Prostate gland (tissue), 2 donors: ENCODE measurements at regions not wholly inside any gene's neighbourhood (a gene's known extent, or its start where the extent isn't known, plus 50 kb on each side); places are given as distances from the start of the nearest gene placed in this dataset.

Experiments
- POLR2A ChIP-seq: fragments of 450-650 bp; IDR thresholded peaks from one replicate; pipeline ENCODE4 v1.6.1; 2016; ENCODE audit warnings: antibody characterized with exemption, mild to moderate bottlenecking
- POLR2AphosphoS5 ChIP-seq: sonication (generic); formaldehyde crosslinking; IDR thresholded peaks from one replicate; pipeline ENCODE4 v1.6.1; 2017; ENCODE audit warnings: antibody characterized with exemption
- TF ChIP-seq, protein P1 (sequence below), 4 experiments: fragments of 200-600 bp in 2 of 4; fragments of 450-650 bp in 2 of 4; sonication (generic) in 2 of 4; IDR thresholded peaks; 1 replicate in 3 of 4; 2 replicates in 1 of 4; pipeline ENCODE4 v1.5.1; 2016 to 2019; ENCODE audit warnings: antibody characterized with exemption in 4 of 4, mild to moderate bottlenecking in 2 of 4, moderate library complexity in 2 of 4

DNA sequence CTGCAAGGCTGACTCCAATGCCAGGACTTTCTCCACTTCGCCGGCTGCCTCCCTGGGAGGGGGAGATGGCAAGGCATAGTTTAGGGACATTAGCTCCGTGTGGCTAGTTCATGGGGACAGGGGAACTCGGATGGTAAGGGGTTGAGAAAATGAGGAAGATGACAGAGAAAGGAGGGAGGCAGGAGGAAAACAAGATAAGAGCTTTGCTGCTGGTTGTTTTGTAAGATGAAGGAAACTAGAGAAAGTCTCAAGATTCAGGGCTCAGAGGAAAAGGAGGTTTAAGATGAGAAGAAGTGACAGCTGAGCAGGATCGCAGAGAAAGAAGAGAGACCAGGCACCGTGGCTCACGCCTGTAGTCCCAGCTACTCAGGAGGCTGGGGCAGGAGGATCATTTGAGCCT lies 180.9 kb upstream of the RREB1 start:
- TF ChIP-seq, protein P1, sequence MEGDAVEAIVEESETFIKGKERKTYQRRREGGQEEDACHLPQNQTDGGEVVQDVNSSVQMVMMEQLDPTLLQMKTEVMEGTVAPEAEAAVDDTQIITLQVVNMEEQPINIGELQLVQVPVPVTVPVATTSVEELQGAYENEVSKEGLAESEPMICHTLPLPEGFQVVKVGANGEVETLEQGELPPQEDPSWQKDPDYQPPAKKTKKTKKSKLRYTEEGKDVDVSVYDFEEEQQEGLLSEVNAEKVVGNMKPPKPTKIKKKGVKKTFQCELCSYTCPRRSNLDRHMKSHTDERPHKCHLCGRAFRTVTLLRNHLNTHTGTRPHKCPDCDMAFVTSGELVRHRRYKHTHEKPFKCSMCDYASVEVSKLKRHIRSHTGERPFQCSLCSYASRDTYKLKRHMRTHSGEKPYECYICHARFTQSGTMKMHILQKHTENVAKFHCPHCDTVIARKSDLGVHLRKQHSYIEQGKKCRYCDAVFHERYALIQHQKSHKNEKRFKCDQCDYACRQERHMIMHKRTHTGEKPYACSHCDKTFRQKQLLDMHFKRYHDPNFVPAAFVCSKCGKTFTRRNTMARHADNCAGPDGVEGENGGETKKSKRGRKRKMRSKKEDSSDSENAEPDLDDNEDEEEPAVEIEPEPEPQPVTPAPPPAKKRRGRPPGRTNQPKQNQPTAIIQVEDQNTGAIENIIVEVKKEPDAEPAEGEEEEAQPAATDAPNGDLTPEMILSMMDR (IDR thresholded peaks at IDR 0.05): no peak
- no peak for TF ChIP-seq POLR2A
- no peak for TF ChIP-seq POLR2AphosphoS5
